Fibroblast of lung (primary cell): ENCODE measurements at regions not wholly inside any gene's neighbourhood (a gene's known extent, or its start where the extent isn't known, plus 50 kb on each side); places are given as distances from the start of the nearest gene placed in this dataset.

Experiments used
- DNase-seq, 2 donors: peaks; one replicate each; pipeline versions ENCODE4 v3.0.0 to v3.0.0-alpha.2; 2010; ENCODE audit warnings: low read depth in 2 of 2
- H2AFZ ChIP-seq: 2 replicates; pipeline ENCODE4 v1.5.1; 2012; ENCODE audit warnings: low read length, control low read depth, inconsistent platforms
- H3K27ac ChIP-seq: 2 replicates; pipeline ENCODE4 v1.5.1; 2011; ENCODE audit warnings: low read length, control low read depth; ENCODE audit not compliant: insufficient read depth
- H3K27me3 ChIP-seq: 2 replicates; pipeline ENCODE4 v1.5.1; 2011; ENCODE audit warnings: mild to moderate bottlenecking, low read length; ENCODE audit not compliant: control insufficient read depth, insufficient read depth
- H3K36me3 ChIP-seq: 2 replicates; pipeline ENCODE4 v1.5.1; 2011; ENCODE audit warnings: low read length; ENCODE audit not compliant: control insufficient read depth, insufficient read depth
- H3K4me1 ChIP-seq: 2 replicates; pipeline ENCODE4 v1.5.1; 2011; ENCODE audit warnings: low read length; ENCODE audit not compliant: control insufficient read depth, insufficient read depth; ENCODE audit errors: extremely low read depth
- H3K4me2 ChIP-seq: 2 replicates; pipeline ENCODE4 v1.5.1; 2011; ENCODE audit warnings: low read length, control low read depth; ENCODE audit not compliant: insufficient read depth; ENCODE audit errors: extremely low read depth
- H3K4me3 ChIP-seq, 4 experiments: fragments of 200-600 bp in 1 of 4; sonication (generic) in 1 of 4; replicated peaks in 1 of 4; 2 replicates each; pipeline ENCODE4 v1.5.1; 2011 to 2016; ENCODE audit warnings: low read length in 4 of 4, low read depth in 3 of 4, mild to moderate bottlenecking in 3 of 4, control low read depth in 2 of 4, inconsistent platforms in 1 of 4, mixed read lengths in 1 of 4; ENCODE audit not compliant: insufficient read depth in 1 of 4; ENCODE audit errors: control extremely low read depth in 1 of 4
- H3K79me2 ChIP-seq: 2 replicates; pipeline ENCODE4 v1.5.1; 2012; ENCODE audit warnings: mild to moderate bottlenecking, low read length, inconsistent platforms; ENCODE audit not compliant: control insufficient read depth, insufficient read depth
- H3K9ac ChIP-seq: 2 replicates; pipeline ENCODE4 v1.5.1; 2011; ENCODE audit warnings: mild to moderate bottlenecking, low read length, control low read depth; ENCODE audit not compliant: insufficient read depth
- H3K9me3 ChIP-seq: 2 replicates; pipeline ENCODE4 v1.5.1; 2012; ENCODE audit warnings: low read depth, low read length; ENCODE audit not compliant: control insufficient read depth, insufficient read depth
- H4K20me1 ChIP-seq: 2 replicates; pipeline ENCODE4 v1.5.1; 2011; ENCODE audit warnings: low read length; ENCODE audit not compliant: control insufficient read depth, insufficient read depth; ENCODE audit errors: extremely low read depth
- CTCF ChIP-seq, 2 donors: IDR thresholded peaks in 1 of 2; conservative IDR thresholded peaks in 1 of 2; 1 replicate in 1 of 2; 2 replicates in 1 of 2; pipeline ENCODE4 v1.5.1; 2011 to 2012; ENCODE audit warnings: low read length in 2 of 2, control low read depth in 1 of 2, inconsistent platforms in 1 of 2, low read depth in 1 of 2, mild to moderate bottlenecking in 1 of 2
- EZH2 ChIP-seq: IDR thresholded peaks from 2 replicates; pipeline ENCODE4 v1.5.1; 2012; ENCODE audit warnings: low read length, control low read depth, mild to moderate bottlenecking; ENCODE audit errors: missing control alignments

- Histone ChIP-seq H3K9me3 (no peaks in the 10 kb centered on the region), H2AFZ (no peak overlapping the region), H3K79me2 (no peaks in the 10 kb centered on the region), H3K4me2 (no peak overlapping the region), H3K4me1 (no peaks in the 10 kb centered on the region), H3K27ac (no peak overlapping the region), H3K36me3 (no peaks in the 10 kb centered on the region), H3K4me3 (no peak overlapping the region), H3K27me3 (no peaks in the 10 kb centered on the region), H4K20me1 (no peaks in the 10 kb centered on the region), H3K9ac (no peak overlapping the region)
- TF ChIP-seq EZH2 (no peak), CTCF (conservative IDR thresholded peaks at IDR 0.05 in 1 of 2, IDR thresholded peaks at IDR 0.05 in 1 of 2; ENCODE audit: low read depth in 1 of 2, low read length in 2 of 2) (no peak)
- no peak for DNase-seq
Measured at GRCh38 chrX:39574178-39574577, 523.6 kb downstream of the BCOR start.

GRCh38 chrX:39576041-39576872 is 521.5 kb downstream of the BCOR start:
- H3K27me3 ChIP-seq: no peaks in the 10 kb centered on the region
- H3K4me1 ChIP-seq: no peaks in the 10 kb centered on the region
- no peaks in the 10 kb centered on the region for H3K79me2 ChIP-seq
- no peak overlapping the region for H3K4me3 ChIP-seq
- H4K20me1 ChIP-seq: no peaks in the 10 kb centered on the region
- H2AFZ ChIP-seq: no peak overlapping the region
- no peak overlapping the region for H3K27ac ChIP-seq
- no peak overlapping the region for H3K4me2 ChIP-seq
- H3K9ac ChIP-seq: no peak overlapping the region
- H3K9me3 ChIP-seq: no peaks in the 10 kb centered on the region
- TF ChIP-seq EZH2 (no peak), CTCF (conservative IDR thresholded peaks at IDR 0.05 in 1 of 2, IDR thresholded peaks at IDR 0.05 in 1 of 2; ENCODE audit: low read depth in 1 of 2, low read length in 2 of 2) (no peak)
- DNase-seq: peak in 1 of 2 donors; percentile 10
- no peaks in the 10 kb centered on the region for H3K36me3 ChIP-seq

- no peaks in the 10 kb centered on the region for H4K20me1 ChIP-seq
- DNase-seq: peak; percentile 2 to 44
- no peaks in the 10 kb centered on the region for H3K36me3 ChIP-seq
- H3K9me3 ChIP-seq: no peaks in the 10 kb centered on the region
- no peak for TF ChIP-seq EZH2
- no peak overlapping the region for H3K4me3 ChIP-seq
- H3K4me1 ChIP-seq: no peaks in the 10 kb centered on the region
- H3K9ac ChIP-seq: no peak overlapping the region
- no peaks in the 10 kb centered on the region for H3K27me3 ChIP-seq
- no peaks in the 10 kb centered on the region for H3K79me2 ChIP-seq
- no peak overlapping the region for H3K4me2 ChIP-seq
- no peak overlapping the region for H3K27ac ChIP-seq
- H2AFZ ChIP-seq: no peak overlapping the region
Measured at GRCh38 chrX:39577206-39577984, 520.4 kb downstream of the BCOR start.
